ENCODE measurements at regions not wholly inside any gene's neighbourhood (a gene's known extent, or its start where the extent isn't known, plus 50 kb on each side); places are given as distances from the start of the nearest gene placed in this dataset.

GRCh38 chr15:53835309-53835708, 75.8 kb upstream of the WDR72 start (continued):
- no peak for TF ChIP-seq ZNF532 (CRISPR knock-in tag; IDR thresholded peaks at IDR 0.05; ENCODE audit: borderline replicate concordance)

DNA sequence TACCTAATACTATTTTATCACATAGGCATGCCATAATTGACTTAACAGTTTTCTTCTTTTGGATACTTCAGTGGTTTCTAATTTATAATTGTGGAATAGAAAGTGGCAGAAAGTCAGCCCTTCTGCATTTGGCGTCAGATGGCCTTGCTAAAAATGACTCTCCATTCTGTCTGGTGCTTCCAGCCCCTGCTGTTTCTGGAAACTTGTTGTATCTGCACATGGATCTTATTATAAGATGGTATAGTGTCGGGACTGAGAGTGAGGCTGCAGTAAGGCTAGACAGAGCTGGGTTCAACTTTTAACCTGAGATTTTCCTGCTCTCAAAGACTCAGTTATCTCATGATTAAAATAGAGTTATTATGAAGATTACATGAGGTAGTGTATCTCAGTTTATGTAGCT, 74.8 kb upstream of the WDR72 start:
- Mint-ChIP-seq H3K27ac (no peak overlapping the region), H3K36me3 (0 out of 2 replicates have a peak, but pooled peaks cover 2% of the 10 kb centered on the region), H3K4me1 (peaks cover 45% of the 10 kb centered on the region), H3K27me3 (ENCODE audit: low read depth) (0 out of 2 replicates have a peak, but pooled peaks cover 3% of the 10 kb centered on the region), H3K9me3 (peaks cover 7% of the 10 kb centered on the region), H3K4me3 (no peak overlapping the region)
- no peak for ATAC-seq
- no peak for TF ChIP-seq ATF6 (CRISPR knock-in tag; IDR thresholded peaks at IDR 0.05)
- TF ChIP-seq, protein P1, sequence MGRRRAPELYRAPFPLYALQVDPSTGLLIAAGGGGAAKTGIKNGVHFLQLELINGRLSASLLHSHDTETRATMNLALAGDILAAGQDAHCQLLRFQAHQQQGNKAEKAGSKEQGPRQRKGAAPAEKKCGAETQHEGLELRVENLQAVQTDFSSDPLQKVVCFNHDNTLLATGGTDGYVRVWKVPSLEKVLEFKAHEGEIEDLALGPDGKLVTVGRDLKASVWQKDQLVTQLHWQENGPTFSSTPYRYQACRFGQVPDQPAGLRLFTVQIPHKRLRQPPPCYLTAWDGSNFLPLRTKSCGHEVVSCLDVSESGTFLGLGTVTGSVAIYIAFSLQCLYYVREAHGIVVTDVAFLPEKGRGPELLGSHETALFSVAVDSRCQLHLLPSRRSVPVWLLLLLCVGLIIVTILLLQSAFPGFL (CRISPR knock-in tag; IDR thresholded peaks at IDR 0.05; ENCODE audit: borderline replicate concordance): no peak
- TF ChIP-seq NR3C1 (CRISPR knock-in tag; conservative IDR thresholded peaks at IDR 0.05; ENCODE audit: low read depth): no peak
- TF ChIP-seq ZNF512 (CRISPR knock-in tag; IDR thresholded peaks at IDR 0.05; ENCODE audit: borderline replicate concordance): no peak
- TF ChIP-seq, protein P2, sequence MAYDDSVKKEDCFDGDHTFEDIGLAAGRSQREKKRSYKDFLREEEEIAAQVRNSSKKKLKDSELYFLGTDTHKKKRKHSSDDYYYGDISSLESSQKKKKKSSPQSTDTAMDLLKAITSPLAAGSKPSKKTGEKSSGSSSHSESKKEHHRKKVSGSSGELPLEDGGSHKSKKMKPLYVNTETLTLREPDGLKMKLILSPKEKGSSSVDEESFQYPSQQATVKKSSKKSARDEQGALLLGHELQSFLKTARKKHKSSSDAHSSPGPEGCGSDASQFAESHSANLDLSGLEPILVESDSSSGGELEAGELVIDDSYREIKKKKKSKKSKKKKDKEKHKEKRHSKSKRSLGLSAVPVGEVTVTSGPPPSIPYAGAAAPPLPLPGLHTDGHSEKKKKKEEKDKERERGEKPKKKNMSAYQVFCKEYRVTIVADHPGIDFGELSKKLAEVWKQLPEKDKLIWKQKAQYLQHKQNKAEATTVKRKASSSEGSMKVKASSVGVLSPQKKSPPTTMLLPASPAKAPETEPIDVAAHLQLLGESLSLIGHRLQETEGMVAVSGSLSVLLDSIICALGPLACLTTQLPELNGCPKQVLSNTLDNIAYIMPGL (CRISPR knock-in tag; IDR thresholded peaks at IDR 0.05): no peak
- TF ChIP-seq STAT6 (CRISPR knock-in tag; conservative IDR thresholded peaks at IDR 0.05; ENCODE audit: low read depth): no peak
- TF ChIP-seq GTF2I (CRISPR knock-in tag; conservative IDR thresholded peaks at IDR 0.05): no peak
- TF ChIP-seq E2F4 (CRISPR knock-in tag; IDR thresholded peaks at IDR 0.05; ENCODE audit: borderline replicate concordance, low read depth): no peak
- no peak for TF ChIP-seq PRRX2 (CRISPR knock-in tag; IDR thresholded peaks at IDR 0.05)
- no peak for TF ChIP-seq HMGA2 (CRISPR knock-in tag; IDR thresholded peaks at IDR 0.05)
- no peak for TF ChIP-seq ELF4 (CRISPR knock-in tag; IDR thresholded peaks at IDR 0.05; ENCODE audit: low read depth)
- DNase-seq (ENCODE audit: low spot score): no peak
- ChIA-PET CTCF (no interaction called here), POLR2A (no interaction called here)

Data from WTC11 (cell line).